GM18517 (cell line): ENCODE measurements at regions not wholly inside any gene's neighbourhood (a gene's known extent, or its start where the extent isn't known, plus 50 kb on each side); places are given as distances from the start of the nearest gene placed in this dataset.

Experiments
- ATAC-seq: cut with Tn5 transposase; IDR thresholded peaks from one replicate; pipeline ENCODE4 v1.9.1; 2021; ENCODE audit warnings: mild to moderate bottlenecking, moderate library complexity; ENCODE audit not compliant: unreplicated experiment

DNA sequence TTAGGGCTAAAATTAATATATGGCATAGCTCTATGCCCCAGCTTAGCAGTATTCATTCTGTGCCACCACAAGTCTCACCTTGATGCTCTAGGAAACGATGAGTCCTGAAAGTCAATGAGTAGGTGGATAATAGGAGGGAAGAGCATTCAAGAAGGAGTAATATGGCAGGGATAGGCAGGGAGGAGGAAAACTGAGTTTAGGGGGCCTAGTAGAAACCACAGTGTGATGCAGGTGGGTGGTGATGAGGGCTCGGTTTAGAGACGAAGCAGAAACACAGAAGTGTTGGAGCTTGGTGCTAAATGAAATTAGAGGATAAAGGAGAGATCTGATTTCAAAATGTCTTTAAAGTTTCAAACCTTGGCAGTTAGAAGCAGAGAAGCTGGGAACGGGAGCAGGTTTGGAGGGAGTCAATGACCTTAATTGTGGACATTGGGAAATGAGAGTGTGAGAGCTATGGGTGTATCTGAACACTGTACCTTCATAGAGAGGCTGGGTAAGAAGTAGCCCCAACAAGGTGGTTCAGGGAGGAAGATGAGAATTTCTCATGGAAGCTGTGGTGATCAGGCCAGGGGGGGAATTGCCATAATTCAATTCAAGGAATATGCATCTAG lies 144.7 kb upstream of the CPSF6 start:
- no peak for ATAC-seq

DNA sequence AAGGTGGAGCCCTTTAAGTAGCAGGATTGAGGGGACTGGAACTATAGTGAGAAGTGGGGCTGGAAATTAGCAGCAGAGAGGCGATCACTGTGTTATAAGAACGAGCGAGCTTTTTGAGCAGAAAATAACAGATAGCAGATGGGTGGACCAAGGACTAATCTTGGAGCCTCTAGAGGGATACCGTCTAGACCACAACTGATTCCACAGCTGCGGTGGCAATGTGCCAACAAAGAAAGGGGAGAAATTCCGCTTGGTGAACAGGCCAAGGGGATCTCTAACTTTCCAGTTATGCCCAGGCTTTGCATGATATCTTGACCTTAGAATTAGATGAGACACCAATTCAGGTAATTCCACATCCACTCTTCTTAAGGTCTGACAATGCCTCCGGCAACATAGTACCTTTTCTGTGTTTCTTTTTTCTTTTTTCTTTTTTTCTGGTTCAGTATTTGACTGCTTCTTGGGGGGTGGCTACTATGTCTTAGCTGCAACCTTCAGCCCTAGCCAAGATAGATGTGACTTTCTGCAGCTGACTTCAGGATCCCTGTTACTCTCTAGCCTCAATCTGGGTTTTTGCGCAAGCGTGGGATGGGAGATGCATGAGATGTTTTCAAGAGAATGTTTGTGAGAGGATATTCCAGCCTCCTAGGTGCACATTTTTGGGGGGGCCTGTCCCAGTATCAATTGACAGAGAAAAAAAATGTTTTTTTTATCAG lies 143.4 kb upstream of the CPSF6 start:
- no peak for ATAC-seq

DNA sequence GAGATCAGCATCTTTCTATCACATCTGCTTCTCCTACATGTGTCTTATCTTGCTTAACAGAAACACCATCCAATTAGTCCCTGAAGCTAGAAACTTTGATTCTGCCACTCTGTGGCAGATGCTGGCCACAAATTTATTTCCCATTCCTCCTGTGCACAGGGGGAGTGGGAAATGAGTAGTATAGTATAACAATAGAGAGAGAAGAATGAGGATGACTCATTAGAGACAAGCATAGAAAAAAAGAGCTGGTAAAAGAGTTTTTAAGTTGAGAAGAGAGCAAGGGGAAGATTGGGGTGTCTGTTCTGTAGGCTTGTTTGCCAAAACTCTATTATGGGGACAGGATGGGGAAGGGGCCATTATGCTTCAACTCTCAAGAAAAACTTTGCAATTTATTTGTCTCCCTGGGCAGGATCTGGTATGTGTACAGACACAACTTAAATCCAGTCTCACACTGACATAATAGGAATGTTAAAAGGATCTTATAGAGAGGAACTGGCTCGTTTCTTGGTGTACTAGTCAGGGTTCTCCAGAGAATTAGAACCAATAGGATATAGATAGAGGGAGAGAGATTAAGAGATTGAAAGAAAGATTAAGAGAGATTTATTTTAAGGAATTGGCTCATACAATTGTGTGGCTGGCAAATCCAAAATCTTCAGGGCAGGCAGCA lies 142.6 kb upstream of the CPSF6 start:
- no peak for ATAC-seq

- no peak for ATAC-seq
Observed at GRCh38 chr12:69097619-69098368, 141.6 kb upstream of the CPSF6 start.

DNA sequence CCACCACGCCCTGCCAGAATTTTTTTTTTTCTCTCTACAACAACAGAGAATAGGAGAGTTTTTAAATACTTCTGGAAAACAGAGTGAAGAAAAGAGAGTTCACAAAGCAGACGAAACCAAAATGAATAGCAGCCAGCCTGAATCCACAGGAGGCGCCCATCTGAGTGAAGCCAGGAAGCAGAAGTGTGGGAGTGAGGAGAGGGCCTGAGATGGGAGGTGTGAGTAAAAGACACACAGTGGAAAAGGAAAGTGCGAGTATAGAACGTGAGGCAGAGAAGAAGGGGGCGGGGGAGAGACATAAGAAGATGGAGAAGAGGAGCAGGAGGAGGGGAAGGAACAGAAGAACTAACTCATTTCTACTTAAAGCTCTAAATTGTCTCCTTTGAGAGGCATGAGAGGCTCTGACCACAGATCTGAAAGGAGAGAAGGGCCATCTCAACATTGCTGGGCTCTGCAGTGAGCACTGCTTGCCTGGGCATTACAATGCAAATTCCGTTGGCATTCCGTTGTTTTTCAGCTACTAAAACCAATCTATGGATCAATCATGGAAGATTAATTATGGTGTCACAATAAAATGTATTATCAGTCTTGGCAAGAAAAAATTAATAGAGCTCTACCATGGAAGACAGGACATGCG lies 140.1 kb upstream of the CPSF6 start:
- ATAC-seq: no peak

DNA sequence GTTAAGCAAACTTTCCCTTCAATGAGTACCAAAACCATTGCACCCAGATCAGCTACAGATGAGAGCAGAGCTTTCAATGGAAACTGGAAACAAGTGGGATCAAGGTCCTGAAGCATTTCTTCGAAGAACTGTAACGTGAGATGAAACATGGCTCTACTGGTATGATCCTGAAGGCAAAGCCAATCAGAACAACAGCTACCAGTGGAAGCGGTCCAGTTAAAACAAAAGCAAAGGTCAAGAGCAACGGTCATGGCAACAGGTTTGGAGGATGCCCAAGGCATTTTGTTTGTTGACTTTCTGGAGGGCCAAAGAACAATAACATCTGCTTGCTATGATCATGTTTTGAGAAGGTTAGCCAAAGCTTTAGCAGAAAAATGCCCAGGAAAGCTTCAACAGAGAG lies 137.9 kb upstream of the CPSF6 start:
- ATAC-seq: no peak

- ATAC-seq: no peak
Observed at GRCh38 chr12:69102856-69103255, 136.5 kb upstream of the CPSF6 start.

DNA sequence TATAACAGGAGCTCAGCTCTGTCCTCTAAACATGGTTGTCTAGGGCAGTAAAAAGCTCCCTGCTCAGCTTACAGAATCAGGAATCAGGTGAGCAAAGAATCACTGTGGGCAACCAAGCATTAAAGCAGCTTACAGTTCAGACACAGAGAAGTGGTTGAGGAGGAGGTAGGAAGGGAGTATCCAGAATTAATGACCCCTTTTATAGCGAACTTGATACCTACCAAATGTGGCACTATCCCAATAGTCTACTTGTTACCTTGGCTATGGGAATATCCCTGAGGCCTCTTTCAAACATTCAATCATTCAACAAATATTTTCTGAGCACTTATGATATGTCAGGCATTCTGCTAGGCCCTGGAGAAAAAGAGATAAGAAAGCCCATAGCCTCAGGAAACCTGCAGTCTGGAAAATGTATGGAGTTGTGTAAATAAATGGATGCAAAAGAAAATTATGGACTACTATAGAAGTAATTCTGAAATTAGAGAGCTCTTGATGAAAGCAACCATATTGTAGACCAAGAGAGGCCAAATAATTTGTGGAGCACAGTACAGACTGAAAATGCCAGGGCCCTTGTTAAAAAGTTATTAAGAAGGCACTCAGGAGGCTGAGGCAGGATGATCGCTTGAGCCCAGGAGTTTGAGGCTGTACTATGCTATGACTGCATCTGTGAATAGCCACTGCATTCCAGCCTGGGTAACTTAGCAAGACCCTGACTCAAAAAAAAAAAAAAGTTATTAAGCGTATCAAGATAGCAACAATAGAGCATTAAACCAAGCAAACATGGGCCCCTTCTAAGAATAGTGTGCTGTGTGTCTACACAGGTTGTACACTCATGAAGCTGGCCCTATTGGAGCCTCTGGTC lies 134.0 kb upstream of the CPSF6 start:
- no peak for ATAC-seq

DNA sequence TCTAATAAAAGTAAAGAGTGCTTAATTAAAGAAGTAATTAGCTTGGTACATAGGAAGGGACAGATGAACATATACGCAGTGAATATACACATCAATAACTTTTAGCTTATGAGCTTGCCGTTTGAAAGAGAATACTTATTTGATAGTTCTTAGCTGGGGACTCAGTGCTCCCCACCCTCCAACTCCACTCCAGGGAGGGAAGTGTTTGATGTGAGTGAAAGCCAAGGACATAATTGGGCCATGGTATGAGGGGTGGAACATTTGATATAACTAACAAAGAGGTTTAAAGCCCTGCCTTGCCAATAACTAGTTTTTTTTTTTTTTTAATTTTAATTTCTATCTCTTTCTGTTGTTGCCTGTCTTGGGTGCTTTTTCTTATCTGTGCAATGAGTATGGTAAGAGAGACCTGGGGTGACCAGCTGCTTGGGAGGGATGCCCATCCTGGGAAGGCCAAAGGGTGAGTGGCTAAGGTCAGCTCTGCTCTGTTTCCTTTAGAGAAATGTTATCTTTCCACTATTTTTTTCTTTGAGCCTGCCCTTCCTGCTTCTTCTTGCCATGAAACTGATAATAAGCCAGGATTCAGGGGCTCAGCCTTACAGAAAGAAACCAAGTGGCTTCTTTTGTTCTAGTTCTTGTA lies 132.8 kb upstream of the CPSF6 start:
- ATAC-seq: no peak

- no peak for ATAC-seq
Observed at GRCh38 chr12:69107541-69107940, 131.8 kb upstream of the CPSF6 start.

DNA sequence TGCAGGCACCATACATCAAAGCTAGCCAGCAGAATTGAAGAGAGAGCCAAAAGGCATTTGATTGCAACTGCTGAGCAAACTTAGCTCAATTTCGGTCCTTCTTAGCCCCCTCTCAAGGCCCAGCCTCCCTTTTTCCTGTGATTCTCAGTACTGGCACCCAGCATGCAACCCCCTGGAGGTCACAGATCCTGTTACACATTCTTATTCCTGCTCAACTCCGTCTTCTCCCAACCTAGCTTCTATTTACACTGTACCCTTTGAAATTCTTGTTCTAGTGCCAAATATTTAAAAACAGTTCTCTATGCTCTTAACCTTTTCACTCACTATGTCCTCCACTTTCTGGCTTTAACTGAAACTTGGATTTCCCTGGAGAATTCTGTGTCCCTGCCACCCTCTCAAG lies 131.3 kb upstream of the CPSF6 start:
- no peak for ATAC-seq

DNA sequence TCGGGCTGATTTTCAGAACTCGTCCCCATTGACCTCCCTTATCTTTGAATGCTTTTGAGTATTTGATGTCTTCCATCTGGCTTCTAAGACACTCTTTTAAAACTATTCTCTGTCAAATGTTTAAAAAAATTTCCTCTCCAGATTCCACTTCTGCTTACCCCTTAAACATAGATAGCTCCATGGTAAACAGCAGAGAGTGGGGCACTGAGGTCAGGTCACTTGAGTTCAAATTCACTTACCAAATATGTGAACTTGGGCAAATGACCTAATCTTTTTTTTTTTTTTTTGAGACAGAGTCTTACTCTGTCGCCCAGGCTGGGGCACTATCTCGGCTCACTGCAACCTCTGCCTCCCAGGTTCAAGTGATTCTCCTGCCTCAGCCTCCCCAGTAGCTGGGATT lies 126.8 kb upstream of the CPSF6 start:
- ATAC-seq: no peak

GRCh38 chr12:69115099-69115498 lies 124.3 kb upstream of the CPSF6 start:
- ATAC-seq: no peak

DNA sequence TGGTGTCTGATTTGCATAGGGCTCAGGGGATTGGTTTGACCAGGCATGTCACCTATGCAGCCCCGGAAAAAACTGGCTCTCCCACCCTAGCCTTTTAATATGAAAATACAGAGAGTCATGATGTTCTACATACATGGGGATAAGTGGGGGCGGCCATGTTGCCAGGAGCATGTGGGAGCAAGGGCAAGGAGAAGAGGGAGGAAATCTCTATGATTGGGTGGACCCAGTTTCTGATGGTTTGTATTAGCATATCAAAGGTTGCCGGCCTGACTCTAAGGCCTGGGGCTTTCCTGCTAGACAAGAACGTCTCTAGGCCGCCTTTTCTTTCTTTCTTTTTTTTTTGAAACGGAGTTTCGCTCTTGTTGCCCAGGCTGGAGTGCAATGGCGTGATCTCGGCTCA lies 123.4 kb upstream of the CPSF6 start:
- ATAC-seq: no peak

GRCh38 chr12:69117566-69118266 lies 121.7 kb upstream of the CPSF6 start:
- no peak for ATAC-seq

GRCh38 chr12:69118516-69118915 lies 120.9 kb upstream of the CPSF6 start:
- no peak for ATAC-seq

GRCh38 chr12:69119770-69120169 lies 119.6 kb upstream of the CPSF6 start:
- no peak for ATAC-seq

GRCh38 chr12:69120354-69120753 lies 119.0 kb upstream of the CPSF6 start:
- ATAC-seq: no peak

DNA sequence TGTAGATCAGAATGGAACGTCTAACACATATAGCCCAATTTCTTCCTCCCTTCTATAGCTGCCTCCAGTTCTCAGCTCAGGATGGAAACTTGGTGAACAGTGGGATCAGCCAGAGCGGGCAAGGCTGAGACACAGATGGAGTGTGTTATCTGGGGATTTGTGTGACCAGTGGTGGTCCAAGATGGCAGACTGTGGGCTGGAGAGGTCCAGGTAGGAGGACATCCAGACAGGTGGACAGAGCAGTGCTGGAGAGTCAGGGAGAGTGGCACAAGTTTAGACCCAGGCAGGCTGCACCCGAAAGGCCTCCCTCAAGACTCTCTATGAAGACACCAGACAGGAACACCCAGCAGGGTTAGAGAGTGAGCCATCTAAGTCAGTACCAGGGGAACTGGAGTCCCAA lies 116.1 kb upstream of the CPSF6 start:
- no peak for ATAC-seq
